GM12878 (cell line): ENCODE measurements at regions not wholly inside any gene's neighbourhood (a gene's known extent, or its start where the extent isn't known, plus 50 kb on each side); places are given as distances from the start of the nearest gene placed in this dataset.
"Not testable (repeated sequence)": the region's sequence is repeated elsewhere in the genome, so short reads cannot be mapped to it uniquely, and the experiment has no call there.

ENCODE experiments used
- CBFB ChIP-seq: IDR thresholded peaks from 2 replicates; pipeline ENCODE4 v1.6.1; 2016; ENCODE audit warnings: antibody characterized with exemption, low read depth
- CHD2 ChIP-seq: IDR thresholded peaks from 2 replicates; pipeline ENCODE4 v1.6.1; 2011; ENCODE audit warnings: low read depth, low read length, improper control_type of control experiment, borderline replicate concordance
- CREM ChIP-seq: IDR thresholded peaks from 2 replicates; pipeline ENCODE4 v1.6.1; 2014; ENCODE audit warnings: antibody characterized with exemption, low read depth
- CTCF ChIP-seq, 3 experiments: IDR thresholded peaks in 2 of 3; conservative IDR thresholded peaks in 1 of 3; 2 replicates each; pipeline ENCODE4 v1.5.1; 2011; ENCODE audit warnings: low read depth in 3 of 3, low read length in 3 of 3, mild to moderate bottlenecking in 3 of 3, control low read depth in 2 of 3, moderate library complexity in 2 of 3, inconsistent platforms in 1 of 3, mixed read lengths in 1 of 3; ENCODE audit not compliant: control insufficient read depth in 2 of 3, insufficient read depth in 1 of 3; ENCODE audit errors: extremely low read depth in 1 of 3
- EGR1 ChIP-seq, 2 experiments: IDR thresholded peaks; 1 replicate in 1 of 2; 2 replicates in 1 of 2; pipeline ENCODE4 v1.6.1; 2011 to 2012; ENCODE audit warnings: low read depth in 2 of 2, low read length in 2 of 2, borderline replicate concordance in 1 of 2, mild to moderate bottlenecking in 1 of 2, moderate library complexity in 1 of 2
- FOXM1 ChIP-seq: IDR thresholded peaks from 2 replicates; pipeline ENCODE4 v1.6.1; 2012; ENCODE audit warnings: low read depth, mild to moderate bottlenecking, inconsistent platforms, low read length, moderate library complexity
- GABPA ChIP-seq: IDR thresholded peaks from 2 replicates; pipeline ENCODE4 v1.6.1; 2014; ENCODE audit warnings: antibody characterized with exemption, low read depth, mild to moderate bottlenecking, inconsistent platforms
- POLR2A ChIP-seq: IDR thresholded peaks from 2 replicates; pipeline ENCODE4 v1.6.1; 2011; ENCODE audit warnings: low read depth, mild to moderate bottlenecking, low read length
- PRDM15 ChIP-seq: fragments of 450-650 bp; formaldehyde crosslinking; IDR thresholded peaks from 2 replicates; pipeline ENCODE4 v1.4.0; 2020; ENCODE audit warnings: mild to moderate bottlenecking, moderate library complexity
- YBX1 ChIP-seq: fragments of 450-650 bp; IDR thresholded peaks from 2 replicates; pipeline ENCODE4 v1.6.1; 2016; ENCODE audit warnings: antibody characterized with exemption

- TF ChIP-seq CTCF (IDR thresholded peaks at IDR 0.05 in 2 of 3, conservative IDR thresholded peaks at IDR 0.05 in 1 of 3; ENCODE audit: control insufficient read depth in 2 of 3, extremely low read depth in 1 of 3, insufficient read depth in 1 of 3, low read depth in 3 of 3, low read length in 3 of 3); CBFB; POLR2A; PRDM15 (CRISPR knock-in tag); GABPA; CHD2; YBX1; CREM; EGR1 (IDR thresholded peaks at IDR 0.05; ENCODE audit: borderline replicate concordance in 1 of 2, low read depth in 2 of 2, low read length in 2 of 2); FOXM1: not testable (repeated sequence)
Measured at GRCh38 chr12:73877291-73877690, 660.3 kb upstream of the ATXN7L3B start.
